OCI-LY3 (cell line): ENCODE measurements at regions not wholly inside any gene's neighbourhood (a gene's known extent, or its start where the extent isn't known, plus 50 kb on each side); places are given as distances from the start of the nearest gene placed in this dataset.

Experiments used
- H2AFZ ChIP-seq: fragments of 200-600, 300-600 bp; shearing (Covaris generic); 2 replicates; pipeline ENCODE4 v1.6.0; 2014; ENCODE audit warnings: antibody characterized with exemption, low read depth, low read length
- H3K27ac ChIP-seq: fragments of 200-600, 300-600 bp; sonication (generic); 2 replicates; pipeline ENCODE4 v1.5.1; 2014; ENCODE audit warnings: mild to moderate bottlenecking, low read length, moderate library complexity, mixed read lengths
- H3K27me3 ChIP-seq: fragments of 200-600, 300-600 bp; sonication (generic); 2 replicates; pipeline ENCODE4 v1.6.1; 2014; ENCODE audit warnings: low read depth, low read length, mixed read lengths
- H3K36me3 ChIP-seq: fragments of 200-600, 300-600 bp; sonication (generic); replicated peaks from 2 replicates; pipeline ENCODE3; 2014; ENCODE audit warnings: low read depth, low read length, mixed read lengths
- H3K4me1 ChIP-seq: fragments of 300-600, 200-600 bp; sonication (generic); 2 replicates; pipeline ENCODE4 v1.6.1; 2014; ENCODE audit warnings: low read length, mixed read lengths
- H3K4me2 ChIP-seq: fragments of 200-600, 300-600 bp; sonication (generic); 2 replicates; pipeline ENCODE4 v1.6.1; 2014; ENCODE audit warnings: low read length, mixed read lengths
- H3K4me3 ChIP-seq: fragments of 300-600, 200-600 bp; sonication (generic); 2 replicates; pipeline ENCODE4 v1.5.1; 2014; ENCODE audit warnings: antibody characterized with exemption, mild to moderate bottlenecking, low read length, moderate library complexity
- H3K79me2 ChIP-seq: fragments of 300-600, 200-600 bp; shearing (Covaris generic); 2 replicates; pipeline ENCODE4 v1.6.1; 2014; ENCODE audit warnings: mild to moderate bottlenecking, low read length, mixed read lengths
- H3K9ac ChIP-seq: fragments of 300-600, 200-600 bp; shearing (Covaris generic); 2 replicates; pipeline ENCODE4 v1.6.0; 2014; ENCODE audit warnings: mild to moderate bottlenecking, low read length, moderate library complexity
- H3K9me3 ChIP-seq: fragments of 200-600, 300-600 bp; shearing (Covaris generic); 2 replicates; pipeline ENCODE4 v1.6.1; 2014; ENCODE audit warnings: low read length, mixed read lengths; ENCODE audit not compliant: insufficient read depth
- H4K20me1 ChIP-seq: fragments of 200-600, 300-600 bp; sonication (generic); 2 replicates; pipeline ENCODE4 v1.6.1; 2016; ENCODE audit warnings: low read length, mixed read lengths; ENCODE audit not compliant: insufficient read depth
- CTCF ChIP-seq: fragments of 200-600, 300-600 bp; sonication (generic); IDR thresholded peaks from 2 replicates; pipeline ENCODE4 v1.5.1; 2014; ENCODE audit warnings: antibody characterized with exemption, low read length, low read depth
- EZH2phosphoT487 ChIP-seq: fragments of 200-600 bp; shearing (Covaris generic); IDR thresholded peaks from 2 replicates; pipeline ENCODE4 v1.6.1; 2018; ENCODE audit warnings: antibody characterized with exemption, mixed run types, low read depth

- H3K79me2 ChIP-seq, result no peaks in the 10 kb centered on the region
- no peaks in the 10 kb centered on the region for H3K27me3 ChIP-seq
- no peak overlapping the region for H3K9ac ChIP-seq
- no peaks in the 10 kb centered on the region for H3K9me3 ChIP-seq
- H2AFZ ChIP-seq, result no peak overlapping the region
- H3K4me1 ChIP-seq, result no peaks in the 10 kb centered on the region
- no peak overlapping the region for H3K27ac ChIP-seq
- H4K20me1 ChIP-seq, result no peaks in the 10 kb centered on the region
- H3K4me3 ChIP-seq, result no peak overlapping the region
- H3K4me2 ChIP-seq, result no peak overlapping the region
- H3K36me3 ChIP-seq, result no peaks in the 10 kb centered on the region
- TF ChIP-seq CTCF (no peak), EZH2phosphoT487 (no peak)
Measured at GRCh38 chr5:166980666-166981065, 1310.8 kb upstream of the WWC1 start.

DNA sequence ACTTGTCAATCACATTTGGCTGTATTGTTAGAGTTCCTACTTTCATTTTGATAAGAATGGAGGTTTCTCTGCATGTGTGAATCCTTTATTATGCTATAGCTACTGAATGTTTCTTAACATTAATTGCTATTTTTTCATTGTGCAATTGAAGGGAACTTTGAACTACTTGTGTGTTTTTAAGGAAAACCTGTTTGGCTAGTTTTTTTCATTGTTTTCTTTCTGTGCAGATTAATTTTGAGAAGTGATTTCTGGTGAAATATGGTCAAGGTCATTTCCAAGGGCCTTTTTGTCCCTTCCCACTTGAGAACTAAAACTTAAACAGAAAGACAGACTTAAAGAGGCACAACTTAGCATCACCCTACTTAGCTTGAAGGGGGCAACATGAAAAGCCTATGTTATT, 1309.2 kb upstream of the WWC1 start:
- no peaks in the 10 kb centered on the region for H4K20me1 ChIP-seq
- no peak overlapping the region for H3K27ac ChIP-seq
- no peaks in the 10 kb centered on the region for H3K36me3 ChIP-seq
- H3K4me1 ChIP-seq, result no peaks in the 10 kb centered on the region
- H3K4me2 ChIP-seq, result no peak overlapping the region
- no peaks in the 10 kb centered on the region for H3K27me3 ChIP-seq
- no peak overlapping the region for H3K9ac ChIP-seq
- H3K79me2 ChIP-seq, result no peaks in the 10 kb centered on the region
- no peak overlapping the region for H2AFZ ChIP-seq
- no peak for TF ChIP-seq EZH2phosphoT487
- no peak for TF ChIP-seq CTCF
- H3K9me3 ChIP-seq, result no peaks in the 10 kb centered on the region
- no peak overlapping the region for H3K4me3 ChIP-seq

DNA sequence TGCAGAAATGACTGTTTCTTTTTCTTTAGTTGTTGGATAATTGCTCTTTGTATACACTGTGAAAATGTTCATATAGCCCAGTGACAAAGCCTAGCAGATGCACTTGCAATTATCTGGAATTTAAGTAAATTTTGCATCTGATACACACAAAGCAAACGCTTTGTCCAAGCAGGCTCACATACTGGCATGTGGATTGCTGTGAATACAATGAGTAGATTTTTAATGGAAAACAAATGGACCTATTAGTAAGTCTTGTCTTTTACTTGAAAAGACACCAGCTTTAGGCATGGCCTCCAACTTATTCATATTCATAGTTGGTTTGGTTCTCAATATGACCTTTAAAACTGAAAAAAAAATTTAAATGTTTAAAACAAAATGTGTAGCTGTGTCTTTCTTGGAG, 1299.8 kb upstream of the WWC1 start:
- Histone ChIP-seq H3K9me3 (no peaks in the 10 kb centered on the region), H3K79me2 (no peaks in the 10 kb centered on the region), H3K4me1 (no peaks in the 10 kb centered on the region), H3K4me3 (no peak overlapping the region), H3K4me2 (no peak overlapping the region), H3K9ac (no peak overlapping the region), H3K36me3 (no peaks in the 10 kb centered on the region), H3K27me3 (no peaks in the 10 kb centered on the region), H3K27ac (no peak overlapping the region), H4K20me1 (no peaks in the 10 kb centered on the region), H2AFZ (no peak overlapping the region)
- TF ChIP-seq EZH2phosphoT487, result no peak
- no peak for TF ChIP-seq CTCF

DNA sequence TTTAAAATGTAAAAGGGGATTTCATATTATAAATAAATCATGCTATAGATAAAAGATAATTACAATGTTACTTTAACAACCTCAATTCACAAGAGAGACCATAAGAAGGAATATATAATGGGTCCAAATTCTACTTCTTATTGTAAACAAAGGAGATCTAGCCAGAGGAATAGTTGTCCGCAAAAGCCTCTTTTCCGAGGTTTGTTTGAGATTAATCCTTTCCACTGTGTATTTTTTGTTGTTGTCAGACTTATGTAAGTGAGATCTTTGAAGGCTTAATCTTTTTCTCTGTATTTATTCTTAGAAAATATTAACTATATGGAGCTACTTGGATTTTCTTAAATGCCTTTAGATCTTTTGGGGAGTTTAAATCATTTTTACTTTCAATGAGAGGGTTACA, 1299.3 kb upstream of the WWC1 start:
- H3K36me3 ChIP-seq, result no peaks in the 10 kb centered on the region
- H3K27ac ChIP-seq, result no peak overlapping the region
- H4K20me1 ChIP-seq, result no peaks in the 10 kb centered on the region
- no peaks in the 10 kb centered on the region for H3K9me3 ChIP-seq
- H3K4me1 ChIP-seq, result no peaks in the 10 kb centered on the region
- H3K79me2 ChIP-seq, result no peaks in the 10 kb centered on the region
- no peak overlapping the region for H3K4me3 ChIP-seq
- H3K4me2 ChIP-seq, result no peak overlapping the region
- H3K27me3 ChIP-seq, result no peaks in the 10 kb centered on the region
- TF ChIP-seq EZH2phosphoT487, result no peak
- TF ChIP-seq CTCF, result no peak
- no peak overlapping the region for H2AFZ ChIP-seq
- no peak overlapping the region for H3K9ac ChIP-seq
